ENCODE measurements at regions not wholly inside any gene's neighbourhood (a gene's known extent, or its start where the extent isn't known, plus 50 kb on each side); places are given as distances from the start of the nearest gene placed in this dataset.

- Histone ChIP-seq H3K23ac (ENCODE audit: insufficient read length, low read depth, low read length) (no peak overlapping the region), H4K5ac (ENCODE audit: insufficient read length, low read depth, low read length) (no peak overlapping the region), H3K56ac (ENCODE audit: insufficient read length, low read depth, low read length) (no peak overlapping the region), H4K91ac (ENCODE audit: insufficient read length, low read depth, low read length) (no peak overlapping the region), H3K4ac (ENCODE audit: low read depth, low read length) (no peak overlapping the region), H2BK15ac (ENCODE audit: low read depth, low read length) (no peak overlapping the region), H2BK12ac (ENCODE audit: insufficient read length, low read depth, low read length) (no peak overlapping the region), H3K9ac (ENCODE audit: extremely low read depth, insufficient read length, low read length) (no peak overlapping the region), H4K8ac (replicated peaks; ENCODE audit: insufficient read length, low read depth, low read length) (no peak overlapping the region), H2BK120ac (ENCODE audit: low read depth, low read length, poor library complexity, severe bottlenecking) (no peak overlapping the region), H2AFZ (ENCODE audit: low read length) (no peak overlapping the region), H4K20me1 (ENCODE audit: control insufficient read depth, insufficient read depth, insufficient read length) (no peaks in the 10 kb centered on the region), H3K4me1 (ENCODE audit: insufficient read depth, low read length) (no peaks in the 10 kb centered on the region), H3K23me2 (ENCODE audit: insufficient read length, low read depth, low read length, poor library complexity, severe bottlenecking) (no peaks in the 10 kb centered on the region), H3K27ac (ENCODE audit: insufficient read length, low read depth, low read length) (no peak overlapping the region), H3K27me3 (ENCODE audit: insufficient read depth, low read length) (no peaks in the 10 kb centered on the region), H3K14ac (ENCODE audit: insufficient read depth, low read length) (no peak overlapping the region; the same call in 1 of the 2 replicates), H3K9me3 (ENCODE audit: control insufficient read depth, low read depth, low read length) (no peaks in the 10 kb centered on the region), H3T11ph (ENCODE audit: low read length) (no peak overlapping the region), H3K79me2 (ENCODE audit: insufficient read depth, low read length) (no peaks in the 10 kb centered on the region), H3K79me1 (ENCODE audit: insufficient read depth, low read depth, low read length, poor library complexity, severe bottlenecking) (no peaks in the 10 kb centered on the region), H2BK20ac (ENCODE audit: low read depth, low read length, poor library complexity, severe bottlenecking) (no peak overlapping the region), H3K4me2 (ENCODE audit: insufficient read depth, insufficient read length, low read length) (no peak overlapping the region), H2BK5ac (ENCODE audit: insufficient read length, low read length) (no peak overlapping the region), H2AK5ac (ENCODE audit: insufficient read length, low read length) (no peak overlapping the region), H3K18ac (ENCODE audit: insufficient read length, low read depth, low read length) (no peak overlapping the region)
- no peaks in the 10 kb centered on the region for H3K4me1 Mint-ChIP-seq
- H3K4me3 Mint-ChIP-seq = no peak overlapping the region
- H3K27ac Mint-ChIP-seq = no peak overlapping the region
- H3K27me3 Mint-ChIP-seq (ENCODE audit: low read depth) = no peaks in the 10 kb centered on the region
- no peak for DNase-seq
- no CpG with 5 or more reads among the region's 19 CpGs for WGBS (ENCODE audit: extremely low coverage, insufficient read length, low lambda C conversion rate)
- H3K9me3 Mint-ChIP-seq = peaks cover 3 to 19% of the 10 kb centered on the region in 2 experiments; a peak in 3 of 5 replicates
- peaks cover 5 to 24% (median 23%) of the 10 kb centered on the region in 3 experiments; a peak in 6 of 7 replicates for H3K36me3 Mint-ChIP-seq (ENCODE audit: insufficient read depth in 1 of 3, low read depth in 3 of 3)
- no peak for TF ChIP-seq CTCF (conservative IDR thresholded peaks at IDR 0.05)
These were observed 891.1 kb upstream of the CTNND2 start for GRCh38 chr5:12795333-12795663.
